Lower leg skin (tissue), 3 donors: ENCODE measurements at regions not wholly inside any gene's neighbourhood (a gene's known extent, or its start where the extent isn't known, plus 50 kb on each side); places are given as distances from the start of the nearest gene placed in this dataset.

Source experiments
- POLR2A ChIP-seq, 2 donors: fragments of 450-650 bp; IDR thresholded peaks; one replicate each; pipeline ENCODE4 v1.6.1; 2016 to 2017; ENCODE audit warnings: antibody characterized with exemption in 2 of 2, mild to moderate bottlenecking in 1 of 2, moderate library complexity in 1 of 2
- TF ChIP-seq, protein P1 (sequence below), 3 donors: fragments of 450-650 bp; IDR thresholded peaks; one replicate each; pipeline ENCODE4 v1.5.1; 2016; ENCODE audit warnings: antibody characterized with exemption in 3 of 3, mild to moderate bottlenecking in 3 of 3, moderate library complexity in 2 of 3

DNA sequence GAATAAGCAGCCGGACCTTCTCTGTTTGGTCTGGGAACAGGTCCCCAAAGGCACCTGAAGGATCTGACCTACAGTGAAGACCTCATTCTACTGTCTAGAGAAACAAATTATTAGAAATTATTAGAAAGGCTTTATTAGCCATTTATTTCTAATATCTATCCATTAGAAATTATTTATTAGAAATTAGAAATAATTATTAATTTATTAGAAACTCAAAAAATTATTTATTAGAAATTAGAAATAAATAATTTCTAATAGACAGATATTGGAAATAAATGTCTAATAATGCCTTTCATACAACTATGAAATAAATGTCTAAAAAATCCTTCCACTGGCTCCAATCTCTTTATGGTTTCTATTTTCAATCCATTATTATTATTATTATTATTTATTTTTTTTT lies 285.7 kb upstream of the ERCC4 start:
- no peak for TF ChIP-seq POLR2A (IDR thresholded peaks at IDR 0.05)
- TF ChIP-seq, protein P1, sequence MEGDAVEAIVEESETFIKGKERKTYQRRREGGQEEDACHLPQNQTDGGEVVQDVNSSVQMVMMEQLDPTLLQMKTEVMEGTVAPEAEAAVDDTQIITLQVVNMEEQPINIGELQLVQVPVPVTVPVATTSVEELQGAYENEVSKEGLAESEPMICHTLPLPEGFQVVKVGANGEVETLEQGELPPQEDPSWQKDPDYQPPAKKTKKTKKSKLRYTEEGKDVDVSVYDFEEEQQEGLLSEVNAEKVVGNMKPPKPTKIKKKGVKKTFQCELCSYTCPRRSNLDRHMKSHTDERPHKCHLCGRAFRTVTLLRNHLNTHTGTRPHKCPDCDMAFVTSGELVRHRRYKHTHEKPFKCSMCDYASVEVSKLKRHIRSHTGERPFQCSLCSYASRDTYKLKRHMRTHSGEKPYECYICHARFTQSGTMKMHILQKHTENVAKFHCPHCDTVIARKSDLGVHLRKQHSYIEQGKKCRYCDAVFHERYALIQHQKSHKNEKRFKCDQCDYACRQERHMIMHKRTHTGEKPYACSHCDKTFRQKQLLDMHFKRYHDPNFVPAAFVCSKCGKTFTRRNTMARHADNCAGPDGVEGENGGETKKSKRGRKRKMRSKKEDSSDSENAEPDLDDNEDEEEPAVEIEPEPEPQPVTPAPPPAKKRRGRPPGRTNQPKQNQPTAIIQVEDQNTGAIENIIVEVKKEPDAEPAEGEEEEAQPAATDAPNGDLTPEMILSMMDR (IDR thresholded peaks at IDR 0.05) = no peak
